ENCODE measurements at regions not wholly inside any gene's neighbourhood (a gene's known extent, or its start where the extent isn't known, plus 50 kb on each side); places are given as distances from the start of the nearest gene placed in this dataset.

- TF ChIP-seq EZH2phosphoT487 (IDR thresholded peaks at IDR 0.05; ENCODE audit: low read depth, severe bottlenecking, unreplicated experiment) (no peak), CTCF (IDR thresholded peaks at IDR 0.05; ENCODE audit: poor library complexity) (no peak), EZH2 (IDR thresholded peaks at IDR 0.05; ENCODE audit: borderline replicate concordance) (no peak)
Observed at GRCh38 chr2:67848551-67849285, 214.1 kb downstream of the C1D start.

Measured in hepatocyte (in vitro differentiated cells).